Neutrophil (primary cell): ENCODE measurements at regions not wholly inside any gene's neighbourhood (a gene's known extent, or its start where the extent isn't known, plus 50 kb on each side); places are given as distances from the start of the nearest gene placed in this dataset.

Experiments
- H3K27ac ChIP-seq: fragments of 200-600 bp; sonication (generic); 2 replicates; pipeline ENCODE4 v1.5.1; 2016; ENCODE audit warnings: mild to moderate bottlenecking, moderate library complexity
- H3K27me3 ChIP-seq: fragments of 200-600 bp; sonication (generic); 2 replicates; pipeline ENCODE4 v1.6.0; 2016; ENCODE audit warnings: mild to moderate bottlenecking
- H3K36me3 ChIP-seq: fragments of 200-600 bp; sonication (generic); 2 replicates; pipeline ENCODE4 v1.5.1; 2017
- H3K4me1 ChIP-seq, 2 experiments: fragments of 200-600 bp in 1 of 2; sonication (generic) in 1 of 2; 1 replicate in 1 of 2; 2 replicates in 1 of 2; pipeline versions ENCODE4 v1.5.1 to v1.6.1; 2013 to 2016; ENCODE audit warnings: low read depth in 1 of 2, low read length in 1 of 2, mild to moderate bottlenecking in 1 of 2, moderate library complexity in 1 of 2; ENCODE audit not compliant: control insufficient read depth in 1 of 2, insufficient read depth in 1 of 2
- H3K4me3 ChIP-seq, 2 experiments: fragments of 200-600 bp in 1 of 2; sonication (generic) in 1 of 2; 1 replicate in 1 of 2; 2 replicates in 1 of 2; pipeline ENCODE4 v1.5.1; 2013 to 2016; ENCODE audit warnings: low read depth in 1 of 2, low read length in 1 of 2, mild to moderate bottlenecking in 1 of 2, moderate library complexity in 1 of 2
- H3K9me3 ChIP-seq: fragments of 200-600 bp; sonication (generic); 2 replicates; pipeline ENCODE4 v1.5.1; 2016
- TF ChIP-seq, protein P1 (sequence below): fragments of 200-600 bp; sonication (generic); IDR thresholded peaks from 2 replicates; pipeline ENCODE4 v1.5.1; 2016; ENCODE audit warnings: antibody characterized with exemption

DNA sequence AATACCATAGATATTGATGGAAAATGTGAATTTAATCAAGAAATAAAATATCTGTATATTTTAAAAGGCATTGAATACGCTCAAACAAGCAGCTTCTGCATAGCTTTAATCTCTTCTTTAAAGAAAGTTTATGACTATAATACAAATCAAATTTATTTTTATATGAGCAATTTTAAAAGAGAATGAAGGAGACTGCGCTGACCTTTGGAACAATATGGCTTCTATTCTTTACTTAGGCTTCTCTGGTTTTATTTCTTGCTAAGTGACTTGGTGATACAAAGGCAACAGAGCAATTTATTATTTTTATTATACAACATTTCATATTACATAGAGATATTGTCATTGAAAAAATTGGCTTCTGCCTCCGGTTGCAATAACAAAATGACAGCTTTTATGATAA, 776.7 kb downstream of the TBC1D32 start:
- H3K27ac ChIP-seq = no peak overlapping the region
- no peaks in the 10 kb centered on the region for H3K4me1 ChIP-seq
- TF ChIP-seq, protein P1, sequence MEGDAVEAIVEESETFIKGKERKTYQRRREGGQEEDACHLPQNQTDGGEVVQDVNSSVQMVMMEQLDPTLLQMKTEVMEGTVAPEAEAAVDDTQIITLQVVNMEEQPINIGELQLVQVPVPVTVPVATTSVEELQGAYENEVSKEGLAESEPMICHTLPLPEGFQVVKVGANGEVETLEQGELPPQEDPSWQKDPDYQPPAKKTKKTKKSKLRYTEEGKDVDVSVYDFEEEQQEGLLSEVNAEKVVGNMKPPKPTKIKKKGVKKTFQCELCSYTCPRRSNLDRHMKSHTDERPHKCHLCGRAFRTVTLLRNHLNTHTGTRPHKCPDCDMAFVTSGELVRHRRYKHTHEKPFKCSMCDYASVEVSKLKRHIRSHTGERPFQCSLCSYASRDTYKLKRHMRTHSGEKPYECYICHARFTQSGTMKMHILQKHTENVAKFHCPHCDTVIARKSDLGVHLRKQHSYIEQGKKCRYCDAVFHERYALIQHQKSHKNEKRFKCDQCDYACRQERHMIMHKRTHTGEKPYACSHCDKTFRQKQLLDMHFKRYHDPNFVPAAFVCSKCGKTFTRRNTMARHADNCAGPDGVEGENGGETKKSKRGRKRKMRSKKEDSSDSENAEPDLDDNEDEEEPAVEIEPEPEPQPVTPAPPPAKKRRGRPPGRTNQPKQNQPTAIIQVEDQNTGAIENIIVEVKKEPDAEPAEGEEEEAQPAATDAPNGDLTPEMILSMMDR = no peak
- H3K9me3 ChIP-seq = no peaks in the 10 kb centered on the region
- H3K27me3 ChIP-seq = no peaks in the 10 kb centered on the region
- no peak overlapping the region for H3K4me3 ChIP-seq
- H3K36me3 ChIP-seq = no peaks in the 10 kb centered on the region

DNA sequence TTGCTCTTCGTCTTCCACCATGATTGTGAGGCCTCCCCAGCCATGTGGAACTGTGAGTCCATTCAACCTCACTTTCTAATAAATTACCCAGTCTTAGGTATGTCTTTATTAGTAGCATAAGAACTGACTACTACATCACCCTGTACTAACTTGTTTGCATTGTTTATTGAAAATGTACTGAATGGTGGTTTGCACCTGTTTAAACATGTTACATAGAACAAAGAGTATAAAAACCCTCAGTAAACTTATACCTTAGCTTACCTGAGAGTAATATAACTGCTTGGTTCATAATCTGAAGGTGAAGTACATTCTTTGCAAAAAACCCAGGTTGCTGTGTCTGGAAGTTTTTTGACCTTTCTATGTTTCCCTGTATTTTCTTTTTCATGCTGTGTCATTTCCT, 777.8 kb downstream of the TBC1D32 start:
- Histone ChIP-seq H3K9me3 (no peaks in the 10 kb centered on the region), H3K36me3 (no peaks in the 10 kb centered on the region), H3K4me3 (no peak overlapping the region), H3K4me1 (no peaks in the 10 kb centered on the region), H3K27me3 (no peaks in the 10 kb centered on the region), H3K27ac (no peak overlapping the region)
- TF ChIP-seq, protein P1 = no peak

DNA sequence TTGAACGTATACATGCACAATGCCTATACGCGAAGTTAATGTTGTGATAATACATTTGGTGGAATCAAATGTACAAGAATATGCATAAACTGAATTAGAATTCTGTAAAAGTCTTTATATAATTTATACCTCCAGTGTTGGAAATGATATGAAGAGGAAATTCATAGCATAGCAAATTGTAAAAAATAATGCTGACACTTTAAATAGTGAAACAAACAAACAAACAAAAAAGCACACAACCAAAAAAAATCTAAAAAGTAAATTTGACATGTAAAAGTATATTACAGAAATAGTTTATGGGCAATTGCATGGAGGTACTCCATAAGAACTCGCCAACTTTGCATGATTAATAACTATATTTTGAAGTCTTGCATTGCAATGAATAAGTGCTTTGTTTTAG, 780.9 kb downstream of the TBC1D32 start:
- Histone ChIP-seq H3K27ac (no peak overlapping the region), H3K4me3 (no peak overlapping the region), H3K36me3 (no peaks in the 10 kb centered on the region), H3K9me3 (no peaks in the 10 kb centered on the region), H3K4me1 (no peaks in the 10 kb centered on the region), H3K27me3 (no peaks in the 10 kb centered on the region)
- TF ChIP-seq, protein P1 = no peak

DNA sequence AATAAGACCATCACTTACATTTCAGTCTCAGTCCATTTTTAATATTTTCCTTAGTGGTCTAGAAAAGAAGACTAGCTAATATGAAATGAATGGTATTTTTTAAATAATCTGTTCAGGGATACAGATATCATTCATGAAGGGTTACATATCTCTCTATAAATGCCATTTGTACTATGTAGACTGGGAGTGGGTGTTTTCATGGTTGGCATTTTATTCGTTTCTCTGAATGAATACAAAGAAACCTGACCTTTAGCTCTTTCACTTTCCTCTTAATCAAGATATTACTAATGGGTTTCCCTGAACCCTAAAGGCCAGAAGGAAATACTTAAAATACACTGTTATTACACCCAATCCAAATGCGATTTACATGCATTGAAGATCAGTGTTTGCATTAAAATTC, 788.9 kb downstream of the TBC1D32 start:
- TF ChIP-seq, protein P1 = no peak
- Histone ChIP-seq H3K4me1 (no peaks in the 10 kb centered on the region), H3K27me3 (no peaks in the 10 kb centered on the region), H3K9me3 (no peaks in the 10 kb centered on the region), H3K36me3 (no peaks in the 10 kb centered on the region), H3K27ac (no peak overlapping the region), H3K4me3 (no peak overlapping the region)

DNA sequence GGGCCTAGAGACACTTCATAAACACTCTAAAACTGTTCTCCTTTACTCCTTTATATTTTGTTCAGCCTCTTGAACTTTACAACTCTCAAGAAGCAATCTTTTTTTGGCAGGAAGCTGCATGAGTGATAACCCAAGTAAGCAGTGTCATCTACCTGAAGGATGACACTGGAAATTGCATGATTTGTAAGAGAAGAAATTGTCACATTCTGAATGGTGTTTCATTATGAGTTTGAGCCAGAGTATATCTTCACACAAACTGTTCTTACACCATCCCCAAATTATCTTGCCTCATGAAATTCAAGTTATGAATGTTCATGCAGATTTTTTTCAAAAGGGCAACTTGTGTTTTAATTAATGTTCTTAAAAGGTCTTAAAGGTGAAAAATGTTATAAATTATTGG, 799.3 kb downstream of the TBC1D32 start:
- H3K27me3 ChIP-seq = no peaks in the 10 kb centered on the region
- no peak overlapping the region for H3K27ac ChIP-seq
- H3K4me3 ChIP-seq = no peak overlapping the region
- no peaks in the 10 kb centered on the region for H3K9me3 ChIP-seq
- H3K4me1 ChIP-seq = no peaks in the 10 kb centered on the region
- no peaks in the 10 kb centered on the region for H3K36me3 ChIP-seq
- TF ChIP-seq, protein P1 = no peak

DNA sequence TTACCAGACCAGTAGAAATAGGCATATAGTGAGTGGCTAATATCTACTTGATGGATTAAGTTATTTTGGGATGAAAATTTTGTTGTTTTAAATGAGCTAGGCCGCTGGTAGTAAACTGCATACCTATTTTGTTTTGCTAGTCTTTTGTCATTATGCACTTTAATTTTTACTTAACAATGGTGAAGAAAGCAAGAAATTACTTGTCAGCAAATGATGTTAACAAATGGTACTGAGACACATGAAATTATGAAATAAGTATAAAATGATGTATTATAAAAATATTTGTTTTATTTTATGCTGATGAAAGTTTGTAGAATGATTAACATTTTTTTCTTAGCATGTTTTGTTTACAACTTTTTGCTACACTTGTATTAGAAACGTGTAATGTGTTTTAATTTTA, 807.7 kb downstream of the TBC1D32 start:
- H3K27me3 ChIP-seq = no peaks in the 10 kb centered on the region
- no peak overlapping the region for H3K4me3 ChIP-seq
- H3K9me3 ChIP-seq = no peaks in the 10 kb centered on the region
- no peaks in the 10 kb centered on the region for H3K4me1 ChIP-seq
- H3K36me3 ChIP-seq = no peaks in the 10 kb centered on the region
- TF ChIP-seq, protein P1 = no peak
- H3K27ac ChIP-seq = no peak overlapping the region
